Inflammatory macrophage treated with lipopolysaccharide for 4 hours (primary cell): ENCODE measurements at regions not wholly inside any gene's neighbourhood (a gene's known extent, or its start where the extent isn't known, plus 50 kb on each side); places are given as distances from the start of the nearest gene placed in this dataset.

Experiments
- DNase-seq: peaks from one replicate; pipeline ENCODE4 v3.0.0-alpha.2; 2020

DNA sequence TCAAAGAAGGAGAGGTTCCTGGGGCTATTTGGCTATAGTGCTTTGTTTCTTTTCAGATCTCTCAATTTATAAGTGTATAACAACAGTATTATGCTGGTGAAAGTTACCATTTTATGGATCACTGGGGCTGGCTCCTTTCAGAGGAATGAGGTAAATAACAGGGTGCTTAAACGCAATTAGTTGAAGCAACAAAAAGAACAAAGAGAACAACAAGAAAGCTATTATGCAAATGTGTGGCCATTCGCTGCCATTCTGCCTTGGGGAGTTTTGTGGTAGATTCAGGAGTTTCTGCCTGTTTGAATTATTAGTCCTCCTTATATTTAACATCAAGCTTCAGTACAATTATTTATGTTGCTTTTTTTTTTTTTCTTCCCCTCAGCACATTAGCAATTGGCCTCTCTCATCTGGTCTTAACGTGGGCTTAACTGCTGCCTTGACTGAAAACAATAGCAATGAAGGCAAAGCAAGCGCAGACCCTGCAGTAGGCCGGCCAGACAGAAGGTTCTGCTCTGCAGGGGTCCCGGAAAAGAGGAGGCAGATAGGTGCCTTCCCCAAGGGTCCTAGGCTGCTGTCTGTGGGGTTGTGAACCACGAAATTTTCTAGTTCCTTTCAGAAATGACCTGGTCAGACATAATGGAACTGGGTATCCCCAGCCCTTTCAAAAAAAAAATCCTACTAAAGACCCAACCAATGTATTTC, 339.9 kb upstream of the PODXL start:
- DNase-seq, result no peak

DNA sequence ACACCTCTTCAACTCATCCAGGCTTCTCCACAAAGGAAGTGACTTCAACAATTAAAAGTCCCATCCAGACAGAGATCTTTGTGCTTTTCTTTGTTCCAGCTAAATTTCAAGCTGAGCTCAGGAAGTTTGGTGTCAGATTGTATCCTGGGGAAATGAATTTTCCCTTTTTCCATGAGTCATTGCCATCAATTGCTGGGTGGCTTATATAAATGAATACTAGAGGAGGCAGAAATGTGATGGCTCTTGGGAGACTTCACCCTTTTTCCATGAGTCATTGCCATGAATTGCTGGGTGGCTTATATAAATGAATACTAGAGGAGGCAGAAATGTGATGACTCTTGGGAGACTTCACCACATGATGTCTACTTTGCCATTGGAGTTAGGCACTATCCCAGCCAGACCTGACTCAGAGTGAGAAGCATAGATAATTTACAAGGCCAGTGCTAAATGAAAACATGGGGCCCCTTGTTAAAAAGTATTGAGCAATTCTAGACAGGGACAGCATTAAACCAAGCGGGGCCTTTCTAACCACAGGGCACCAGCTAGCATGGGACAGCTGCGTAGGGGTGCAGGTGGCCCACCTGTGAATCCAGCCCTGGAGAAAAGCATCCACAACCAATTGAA, 339.2 kb upstream of the PODXL start:
- peak; percentile 4 for DNase-seq

DNA sequence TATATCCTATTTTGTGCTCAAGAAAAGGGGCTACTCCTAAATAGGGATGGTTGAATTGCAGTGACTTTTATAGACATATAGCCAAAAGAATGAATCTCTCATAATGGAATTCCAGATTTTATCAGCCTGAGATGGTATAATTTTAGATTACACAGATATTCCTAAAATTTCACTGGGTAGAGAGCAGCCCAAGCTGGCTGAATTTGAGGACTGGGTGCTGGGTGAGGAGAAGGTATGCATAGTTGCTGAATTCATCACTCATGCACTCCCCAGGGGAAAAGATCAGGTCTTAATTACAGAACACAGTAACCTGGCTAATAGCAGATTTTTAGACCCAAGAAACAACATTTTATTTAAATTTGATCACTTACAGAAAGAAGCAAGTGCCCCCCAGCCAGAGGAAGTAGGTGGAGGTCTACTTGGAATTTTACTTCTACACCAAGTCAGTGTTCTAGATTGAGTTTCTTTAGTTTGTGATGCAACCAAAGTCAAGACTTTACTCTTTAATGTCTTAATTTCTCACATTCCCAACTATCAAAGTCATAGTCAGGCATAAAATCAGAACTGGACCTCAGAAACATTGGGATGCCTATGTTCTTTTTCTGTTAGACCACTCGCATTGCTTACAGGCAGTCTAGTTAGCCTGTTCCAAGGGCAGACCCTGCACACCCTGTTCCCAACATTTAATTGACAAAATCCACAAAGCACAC, 337.4 kb upstream of the PODXL start:
- no peak for DNase-seq

DNA sequence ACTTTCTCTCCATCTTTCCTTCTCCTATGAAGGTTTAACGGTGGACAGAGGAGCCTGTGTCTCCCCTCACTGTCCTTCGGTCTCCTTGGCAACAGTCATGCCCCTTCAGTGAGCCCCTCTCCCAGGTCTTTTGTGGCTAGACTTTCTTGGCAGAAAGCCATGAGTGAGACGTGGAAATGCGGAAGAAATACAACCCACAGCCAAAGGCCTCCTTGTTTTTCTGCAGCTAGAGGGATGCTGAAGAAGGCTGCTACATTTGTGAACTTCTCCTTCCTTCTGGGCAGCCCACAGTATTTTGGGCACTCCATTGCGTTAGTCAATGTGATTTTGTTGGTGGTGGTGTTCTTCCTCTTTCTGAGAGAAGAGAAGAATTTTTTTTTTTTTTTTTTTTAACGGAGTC, 333.7 kb upstream of the PODXL start:
- peak; percentile 82 for DNase-seq

DNA sequence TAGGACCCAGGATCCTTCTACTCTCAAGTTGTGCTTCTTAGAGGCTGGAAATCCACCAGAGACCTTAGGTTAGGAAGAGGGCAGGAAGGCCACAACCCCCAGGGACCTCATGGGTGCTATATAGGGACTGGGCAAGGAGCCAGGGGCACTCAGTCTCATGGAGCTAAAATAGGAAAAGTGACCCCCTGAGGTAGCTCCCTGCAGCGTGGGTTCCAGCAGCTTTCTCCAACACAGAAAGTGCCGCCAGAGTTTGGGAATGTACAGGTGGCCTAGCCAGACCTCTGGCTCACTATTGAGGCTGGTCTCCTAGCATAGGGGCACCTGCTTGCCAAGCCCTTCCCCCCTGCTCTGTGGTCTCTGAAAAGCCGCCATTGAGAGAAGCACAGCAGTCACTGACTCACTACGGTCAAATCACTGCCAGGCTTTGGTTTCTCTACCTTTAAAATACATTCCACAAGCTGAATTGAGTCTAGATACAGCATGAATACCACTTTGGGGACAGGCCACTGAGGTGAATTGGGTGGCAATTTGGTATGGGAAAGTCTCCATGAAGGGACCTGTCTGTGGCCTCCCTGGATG, 333.2 kb upstream of the PODXL start:
- no peak for DNase-seq

DNA sequence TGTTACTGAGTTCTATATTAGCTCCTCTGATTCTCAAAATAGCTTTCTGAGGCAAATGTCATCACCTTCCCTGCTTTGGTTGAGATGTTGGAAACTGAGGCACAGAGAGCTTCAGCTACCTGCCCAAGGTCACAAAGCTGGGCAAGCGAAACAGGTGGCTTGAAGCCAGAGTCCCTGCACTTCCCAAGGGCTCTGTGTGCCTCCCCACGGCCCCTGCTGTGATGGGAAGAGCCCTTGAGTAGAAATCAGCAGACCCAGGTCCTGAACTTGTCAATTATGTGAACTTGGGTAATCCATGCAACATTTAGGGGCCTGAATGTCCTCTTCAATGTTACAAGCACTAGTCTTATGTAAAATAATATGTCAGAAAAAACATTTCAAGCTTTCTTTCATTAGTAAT, 327.3 kb upstream of the PODXL start:
- DNase-seq, result no peak

DNA sequence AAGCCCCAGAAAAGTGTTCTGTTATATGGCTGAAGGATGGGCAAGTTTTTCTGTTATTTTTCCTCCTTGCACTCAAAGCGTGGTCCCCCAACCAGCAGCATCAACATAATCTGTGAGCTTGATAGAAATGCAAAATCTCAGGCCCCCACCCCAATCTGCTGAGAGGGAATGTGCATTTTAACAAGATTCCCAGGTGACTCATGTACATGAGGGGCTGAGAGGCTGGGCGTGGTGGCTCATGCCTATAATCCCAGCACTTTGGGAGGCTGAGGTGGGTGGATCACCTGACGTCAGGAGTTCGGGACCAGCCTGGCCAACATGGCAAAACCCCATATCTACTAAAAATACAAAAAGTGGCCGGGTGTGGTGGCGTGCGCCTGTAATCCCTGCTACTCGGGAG, 326.8 kb upstream of the PODXL start:
- DNase-seq, result no peak

DNA sequence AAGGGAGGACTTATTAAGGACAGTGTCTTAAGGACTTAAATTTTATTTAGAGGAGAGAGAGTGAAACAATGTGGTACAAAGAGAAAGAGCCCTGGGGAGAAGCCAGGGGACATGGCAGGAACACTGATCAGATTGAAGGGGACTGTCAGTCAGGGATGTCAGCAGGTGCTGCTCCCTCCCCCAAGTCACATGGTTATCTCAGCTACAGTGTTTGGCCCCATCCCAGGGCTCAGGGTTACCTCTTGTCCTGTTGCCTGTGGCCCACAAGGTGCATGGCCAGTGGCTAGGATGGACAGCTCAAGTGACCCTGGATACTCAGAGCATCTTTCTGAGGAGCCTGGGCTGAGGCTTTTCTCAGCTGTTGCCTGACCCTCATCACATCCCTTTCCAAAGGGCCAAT, 325.9 kb upstream of the PODXL start:
- no peak for DNase-seq

DNA sequence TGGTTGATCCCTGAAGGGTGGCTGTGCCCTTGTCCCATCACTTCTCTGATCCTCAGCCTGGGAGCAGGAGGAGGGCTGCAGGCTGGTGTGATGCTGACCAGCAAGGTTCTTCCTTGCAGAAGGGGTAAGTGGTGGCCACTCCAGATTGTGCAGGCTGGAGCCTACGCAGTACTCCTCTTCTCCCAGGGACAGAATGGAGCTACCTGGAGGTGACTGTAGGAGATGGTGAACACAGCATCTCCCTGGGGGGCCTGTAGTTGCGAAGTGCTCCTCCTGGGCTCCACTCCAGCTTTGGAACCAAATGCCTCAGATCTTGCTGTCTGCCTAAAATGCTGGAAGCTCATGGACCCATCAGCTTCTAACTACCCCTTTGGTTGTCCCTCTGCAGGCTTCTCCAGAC, 323.6 kb upstream of the PODXL start:
- no peak for DNase-seq

DNA sequence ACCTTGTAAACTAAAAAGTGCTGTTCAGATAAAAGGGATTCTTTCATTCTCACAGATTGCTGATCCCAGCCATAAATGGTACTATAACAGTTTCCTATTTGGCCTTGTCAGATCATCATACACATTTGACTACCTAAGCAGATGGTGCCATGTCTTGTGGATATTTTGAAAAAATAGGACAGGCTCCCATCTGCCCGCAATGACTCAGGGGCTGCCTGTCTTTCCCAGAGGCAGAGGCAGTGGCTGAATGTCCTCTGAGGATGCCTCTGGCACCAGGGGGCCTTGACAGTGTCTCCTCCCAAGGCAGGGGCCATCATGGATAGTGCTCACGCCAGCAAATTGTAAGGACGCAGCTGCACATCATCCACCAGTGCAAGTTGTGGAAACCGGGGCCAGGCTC, 323.0 kb upstream of the PODXL start:
- no peak for DNase-seq

DNA sequence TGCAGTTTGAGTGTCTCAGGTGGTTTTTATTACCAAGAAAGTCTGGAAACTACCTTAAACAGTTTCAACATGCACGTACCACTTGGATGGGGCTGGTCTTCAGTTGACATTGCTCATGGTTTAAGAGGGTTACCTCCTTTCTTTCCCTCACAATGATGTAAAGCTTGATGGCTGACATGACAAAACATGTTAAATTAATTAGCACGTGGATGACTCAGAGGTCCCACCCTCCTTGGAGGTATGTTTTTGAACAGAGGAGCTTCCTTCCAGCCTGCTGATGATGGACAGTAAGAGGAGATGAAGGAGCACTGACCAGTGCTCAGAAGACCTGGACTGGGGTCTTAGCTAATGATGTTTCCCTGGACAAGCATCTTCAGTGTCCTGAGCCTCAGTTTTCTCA, 322.3 kb upstream of the PODXL start:
- no peak for DNase-seq

DNA sequence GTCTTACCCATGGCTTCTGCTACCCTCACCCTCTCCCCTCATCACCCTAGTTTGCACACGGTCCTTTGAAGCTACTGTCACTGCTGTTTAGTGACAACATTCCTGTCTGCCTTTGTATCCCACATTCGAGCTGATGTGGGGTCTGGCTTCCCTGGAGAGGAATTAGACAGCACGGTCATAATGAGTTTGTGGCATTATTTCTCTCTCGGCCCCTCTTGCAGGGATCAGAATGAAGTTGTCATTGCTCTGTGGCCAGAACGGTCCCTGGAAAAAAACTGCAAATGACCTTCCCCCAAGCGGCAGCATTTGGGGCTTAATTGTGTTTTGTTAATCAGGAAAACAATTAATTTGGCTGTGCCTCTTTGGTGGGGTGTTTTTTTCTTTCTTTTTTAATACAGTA, 317.2 kb upstream of the PODXL start:
- no peak for DNase-seq

DNA sequence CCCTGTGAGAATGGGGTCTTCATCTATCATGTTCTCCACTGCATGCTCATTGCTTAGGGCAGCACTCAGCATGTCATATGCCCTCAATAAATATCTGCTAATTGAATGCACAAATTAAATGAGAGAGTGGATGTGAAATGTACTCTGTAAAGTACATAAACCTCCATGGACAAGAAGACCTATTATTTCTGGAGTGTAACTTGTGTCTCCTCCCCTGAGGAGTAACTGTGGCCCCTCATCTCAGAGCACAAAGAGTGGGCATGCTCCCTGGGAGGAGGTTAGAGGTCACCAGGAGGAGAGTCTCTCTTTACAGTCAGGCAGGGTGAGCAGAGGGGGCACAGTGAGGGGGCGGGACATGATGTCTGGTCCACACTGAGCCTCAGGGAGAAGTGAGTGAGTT, 313.6 kb upstream of the PODXL start:
- no peak for DNase-seq

DNA sequence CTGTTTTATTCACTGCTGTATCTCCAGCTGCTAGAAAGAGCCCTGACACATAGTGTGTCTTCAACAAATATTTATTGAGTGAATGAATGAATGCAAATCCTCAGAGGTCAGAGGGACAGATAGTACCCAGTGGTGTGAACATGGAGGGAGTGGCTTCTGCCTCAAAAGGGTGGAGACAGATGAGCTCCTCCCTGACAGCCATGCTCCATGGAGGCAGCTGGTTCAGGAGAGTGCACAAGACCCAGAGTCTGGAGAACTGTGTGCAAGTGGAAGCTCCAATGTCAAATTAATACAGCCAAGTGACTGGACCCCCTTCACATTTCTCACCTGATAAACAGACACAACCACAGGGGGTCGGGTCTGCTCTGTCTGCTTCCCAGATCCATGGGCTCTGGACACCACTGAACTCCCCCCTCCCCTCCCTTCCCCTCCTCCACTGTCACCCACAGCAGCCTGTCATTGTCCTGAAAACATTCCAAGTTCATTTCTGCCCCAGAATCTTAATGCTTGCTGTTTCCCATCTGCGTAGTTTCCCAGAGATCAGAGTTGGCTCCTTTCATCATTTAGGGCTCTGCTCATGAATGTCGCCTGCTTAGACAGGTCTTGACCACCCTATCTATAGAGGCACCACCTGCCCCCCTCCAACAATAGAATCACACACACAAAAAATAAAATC, 312.9 kb upstream of the PODXL start:
- no peak for DNase-seq

DNA sequence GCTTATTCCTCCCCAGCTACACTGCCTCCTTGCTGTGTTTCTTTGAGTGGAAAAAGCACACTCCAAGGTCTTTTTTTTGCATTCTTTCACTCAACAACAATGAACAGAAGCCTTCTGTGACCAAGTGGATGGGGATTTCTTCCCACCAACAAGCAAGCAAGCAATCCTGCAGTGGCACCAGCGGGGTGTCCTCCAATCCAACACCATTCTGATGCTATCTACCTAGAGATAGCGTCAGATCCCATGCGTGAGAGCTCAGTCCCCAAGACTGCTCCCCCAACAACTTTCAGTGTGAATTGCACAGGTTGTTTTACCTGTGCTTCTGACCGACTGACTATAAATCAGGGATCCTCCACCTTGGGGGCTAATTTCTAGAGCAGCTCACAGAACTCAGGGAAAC, 311.0 kb upstream of the PODXL start:
- DNase-seq, result no peak

DNA sequence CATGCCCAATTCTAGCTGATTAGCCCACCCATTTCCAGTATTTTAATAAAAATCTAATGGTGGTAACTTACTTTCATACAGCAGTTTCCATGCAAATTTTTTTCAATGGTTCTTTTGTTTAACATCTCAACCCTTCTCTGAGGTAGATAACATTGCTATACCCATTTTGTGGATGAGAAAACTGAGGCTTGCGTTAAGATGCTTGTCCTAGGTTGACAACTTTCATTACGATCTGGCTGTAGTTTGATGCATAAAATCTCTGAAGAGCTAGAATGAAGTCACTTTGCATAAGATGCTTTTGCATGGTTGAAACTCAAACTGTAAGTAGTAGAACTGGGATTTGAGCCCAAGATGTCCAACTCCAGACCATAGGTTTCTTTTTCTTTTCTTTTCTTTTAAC, 309.5 kb upstream of the PODXL start:
- no peak for DNase-seq

DNA sequence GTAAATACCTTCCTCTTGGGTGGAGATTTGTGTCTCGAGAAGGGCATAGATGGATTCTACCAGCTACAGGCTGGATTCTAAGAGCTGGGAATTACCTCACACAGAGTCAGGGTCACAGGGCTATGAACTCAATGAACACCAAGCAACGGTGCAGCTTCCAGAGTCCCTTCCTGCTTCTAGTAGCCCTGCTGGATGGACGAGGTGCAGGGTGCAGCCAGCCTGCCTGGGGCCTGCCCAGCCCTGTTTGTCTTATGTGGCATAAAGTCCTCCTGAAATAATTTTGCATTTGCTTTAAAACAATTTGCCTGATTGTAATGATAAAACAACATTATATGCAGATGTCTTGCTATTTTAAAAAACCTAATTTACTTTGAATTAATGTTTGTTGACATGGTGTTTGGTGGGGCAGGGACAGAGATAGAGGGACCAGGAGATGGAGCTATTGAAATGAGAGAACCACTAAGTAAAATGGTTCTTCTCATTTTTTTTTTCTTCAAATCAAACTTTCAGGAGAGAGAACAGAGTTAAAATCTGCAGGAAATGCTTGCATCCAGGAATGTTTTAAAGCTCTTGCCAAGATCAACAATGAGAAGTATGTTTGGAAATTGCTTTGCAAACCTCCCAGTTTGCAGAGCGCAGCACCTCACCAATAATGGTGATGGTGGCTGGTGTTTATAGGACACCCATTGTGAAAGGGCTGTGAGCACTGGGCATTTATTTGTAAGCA, 305.4 kb upstream of the PODXL start:
- no peak for DNase-seq

DNA sequence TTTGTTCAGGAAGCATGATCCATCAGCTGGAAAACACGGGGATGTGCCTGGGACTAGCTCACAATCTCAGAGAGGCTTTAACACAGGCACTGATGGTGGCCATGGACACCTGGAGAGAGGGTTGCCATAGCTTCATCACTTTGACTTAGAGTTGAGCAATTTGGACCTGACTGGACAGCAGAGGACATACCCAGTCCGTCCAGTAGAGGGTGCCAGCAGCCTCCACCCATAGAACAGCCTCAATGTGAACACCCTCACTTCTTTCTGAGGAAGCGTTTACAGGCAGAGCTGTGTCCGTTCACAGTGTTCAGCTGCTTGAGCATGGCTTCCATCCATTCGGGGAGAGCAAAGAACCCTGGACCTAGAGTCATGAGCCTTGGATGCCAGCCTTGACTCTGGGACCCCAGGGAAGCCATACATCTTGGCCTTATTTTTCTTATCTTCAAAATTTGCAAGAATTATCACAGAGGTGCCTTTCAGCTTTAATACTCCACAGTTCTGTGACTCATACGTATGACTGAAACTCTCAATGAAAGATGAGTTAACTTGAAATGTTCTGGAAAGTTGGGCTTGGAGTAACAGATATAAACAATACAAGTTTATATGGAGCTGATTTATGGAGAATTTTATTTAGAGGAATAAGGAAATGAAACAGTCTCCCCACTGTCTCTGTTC, 302.9 kb upstream of the PODXL start:
- peak; percentile 51 for DNase-seq

DNA sequence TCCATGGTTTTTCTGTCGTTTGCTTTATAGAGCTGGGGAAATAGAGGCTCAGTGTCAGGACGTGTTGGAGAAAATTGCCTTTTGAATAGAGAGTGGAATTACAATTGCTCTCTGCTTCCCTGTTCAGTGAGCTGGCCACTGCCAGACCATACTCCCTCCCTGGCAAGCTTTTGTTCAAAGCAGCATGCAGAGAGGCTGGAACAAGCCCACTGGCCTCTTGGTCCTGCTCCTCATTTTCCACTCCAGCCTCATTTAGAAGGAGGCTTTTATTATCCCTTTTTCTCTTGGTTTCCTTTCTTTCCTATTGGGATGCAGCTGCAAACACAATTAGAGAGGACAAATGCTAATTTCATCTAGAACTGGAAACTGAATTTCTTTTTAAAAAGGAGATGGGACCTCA, 302.2 kb upstream of the PODXL start:
- no peak for DNase-seq

DNA sequence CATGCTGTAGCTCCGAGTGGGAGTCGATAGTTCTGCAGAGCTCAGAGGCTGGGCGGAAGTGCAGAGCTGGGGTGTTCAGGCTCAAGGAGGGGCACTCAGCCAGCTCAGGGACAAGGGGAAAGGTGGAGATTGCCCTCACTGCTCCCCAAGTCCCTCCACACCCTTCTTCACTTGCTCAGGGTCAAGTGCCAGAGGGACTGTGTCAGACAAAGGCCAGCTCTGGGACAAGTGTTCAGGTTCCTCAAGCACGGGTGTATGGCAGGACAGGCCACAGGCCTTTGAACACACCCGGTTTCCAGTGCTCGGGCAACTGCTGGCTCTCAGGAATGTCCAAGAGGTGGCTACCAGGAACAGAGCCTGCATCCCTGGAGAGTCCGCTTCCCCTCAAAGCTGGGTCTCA, 293.0 kb upstream of the PODXL start:
- no peak for DNase-seq

DNA sequence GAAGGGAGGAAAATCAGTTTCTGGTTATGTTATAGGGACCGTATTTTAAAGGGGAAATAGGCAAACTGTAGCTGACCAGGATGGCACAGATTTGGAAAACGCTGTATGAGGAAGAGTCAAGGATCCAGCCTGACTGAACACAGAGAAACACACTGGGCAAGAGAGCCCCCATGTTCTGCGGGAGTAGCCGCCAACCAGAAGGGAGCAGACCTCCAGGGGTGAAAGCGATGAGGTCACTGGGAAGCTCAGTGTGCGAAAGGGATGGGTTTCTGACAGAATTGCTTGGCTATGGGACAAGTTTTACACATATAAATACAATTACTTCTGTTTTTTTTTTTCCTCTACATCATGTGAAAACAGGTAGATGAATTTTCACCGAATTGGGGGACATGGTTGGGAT, 291.6 kb upstream of the PODXL start:
- DNase-seq, result no peak
